NCI-H2029 (cell line): ENCODE measurements at regions not wholly inside any gene's neighbourhood (a gene's known extent, or its start where the extent isn't known, plus 50 kb on each side); places are given as distances from the start of the nearest gene placed in this dataset.
"Not testable (repeated sequence)": the region's sequence is repeated elsewhere in the genome, so short reads cannot be mapped to it uniquely, and the experiment has no call there.

Source experiments
- DNase-seq: peaks from one replicate; lab custom pipeline; 2025; lab: John Stamatoyannopoulos, UW

DNA sequence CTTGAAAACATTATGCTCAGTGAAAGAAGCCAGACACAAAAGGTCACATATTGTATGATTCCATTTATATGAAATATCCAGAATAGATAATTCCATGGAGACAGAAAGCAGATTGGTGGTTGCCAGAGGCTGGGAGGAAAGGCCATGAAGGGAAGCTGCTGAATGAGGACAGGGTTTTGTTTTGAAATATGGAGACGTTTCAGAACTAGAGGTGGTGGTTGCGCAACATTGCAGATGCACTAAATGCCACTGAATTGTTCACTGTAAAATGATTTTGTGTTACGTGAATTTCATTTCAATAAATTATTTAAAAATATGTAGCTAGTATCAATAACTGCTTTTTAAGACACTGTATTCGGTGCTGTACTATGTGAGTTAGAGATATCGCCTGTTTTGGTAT lies 101.7 kb upstream of the ZNF236 start:
- no peak for DNase-seq

DNA sequence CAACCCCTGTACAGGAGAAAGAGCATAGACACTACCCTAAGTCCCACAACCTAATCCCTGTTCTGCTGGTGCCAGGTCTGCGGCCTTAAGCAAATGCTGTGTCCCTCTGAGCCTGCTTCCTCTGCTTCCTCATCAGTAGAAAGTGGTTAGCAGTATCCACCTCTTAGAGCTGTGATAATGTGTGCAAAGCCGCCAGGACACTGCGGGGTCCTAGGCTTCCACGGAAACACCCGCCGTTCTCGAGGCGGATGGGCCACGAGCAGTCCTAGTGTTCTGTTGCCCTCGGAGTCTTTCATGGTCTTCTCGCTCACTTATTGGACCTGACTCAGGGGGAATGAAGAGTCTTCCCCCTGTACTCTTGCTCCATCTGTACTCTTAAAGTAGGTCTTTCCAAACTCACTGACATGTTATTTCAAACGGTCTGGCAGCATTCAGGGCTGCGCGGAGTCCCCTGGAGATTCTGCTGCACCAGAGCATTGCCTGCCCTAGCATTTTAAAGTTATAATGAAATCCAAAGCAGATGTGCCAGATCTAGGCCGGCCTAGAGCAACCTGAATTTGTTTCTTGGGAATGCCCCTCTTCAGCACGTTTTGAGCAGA lies 107.2 kb upstream of the ZNF236 start:
- DNase-seq: no peak

DNA sequence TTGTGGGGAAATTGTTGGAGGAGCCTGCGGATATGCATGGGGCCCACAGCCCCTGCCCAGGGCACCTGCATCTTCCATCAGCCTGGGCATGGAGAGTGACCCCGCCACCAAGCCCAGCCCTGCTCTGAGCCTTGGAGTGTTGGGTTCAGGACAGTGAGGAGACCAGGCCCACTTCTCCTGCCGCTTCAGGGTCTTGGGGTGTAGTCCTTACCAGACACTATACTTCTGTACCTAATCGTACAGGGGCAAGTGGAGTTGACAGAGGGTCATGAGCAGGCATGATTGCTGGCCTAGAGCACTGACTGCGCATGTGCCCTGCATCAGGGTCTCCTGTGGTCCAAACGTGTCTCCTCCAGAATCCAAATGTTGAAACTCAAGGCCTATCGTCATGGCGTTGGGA lies 108.9 kb upstream of the ZNF236 start:
- DNase-seq: no peak

DNA sequence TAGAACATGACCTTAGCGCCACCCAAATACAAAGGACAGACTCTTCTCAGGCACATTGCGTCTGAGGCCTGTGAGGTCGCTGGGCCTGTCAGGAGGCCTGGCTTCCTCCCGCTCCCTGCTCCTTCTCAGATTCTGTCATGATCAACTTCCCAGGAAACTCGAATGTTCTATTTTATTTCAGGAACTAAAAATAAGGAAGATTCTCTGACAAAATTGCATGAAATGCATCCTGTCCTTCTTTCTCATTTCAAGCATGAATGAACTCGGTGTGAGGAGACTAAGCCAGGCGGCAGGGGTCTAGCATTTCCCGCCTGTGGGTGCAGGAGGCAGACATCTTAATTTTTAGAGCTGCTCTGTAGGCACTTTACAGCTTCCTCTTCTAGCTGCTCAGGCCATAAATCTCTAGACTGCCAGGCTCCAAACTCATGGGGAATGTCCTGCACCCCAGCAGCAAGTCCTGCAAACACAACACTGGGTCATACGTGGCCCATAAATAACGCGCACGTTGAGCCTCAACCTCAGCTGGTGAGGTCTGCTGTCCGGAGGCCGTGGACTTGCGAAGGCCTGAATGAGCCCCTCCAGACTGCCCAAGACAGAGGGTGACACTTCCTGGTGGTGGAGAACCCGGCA lies 109.7 kb upstream of the ZNF236 start:
- no peak for DNase-seq

DNA sequence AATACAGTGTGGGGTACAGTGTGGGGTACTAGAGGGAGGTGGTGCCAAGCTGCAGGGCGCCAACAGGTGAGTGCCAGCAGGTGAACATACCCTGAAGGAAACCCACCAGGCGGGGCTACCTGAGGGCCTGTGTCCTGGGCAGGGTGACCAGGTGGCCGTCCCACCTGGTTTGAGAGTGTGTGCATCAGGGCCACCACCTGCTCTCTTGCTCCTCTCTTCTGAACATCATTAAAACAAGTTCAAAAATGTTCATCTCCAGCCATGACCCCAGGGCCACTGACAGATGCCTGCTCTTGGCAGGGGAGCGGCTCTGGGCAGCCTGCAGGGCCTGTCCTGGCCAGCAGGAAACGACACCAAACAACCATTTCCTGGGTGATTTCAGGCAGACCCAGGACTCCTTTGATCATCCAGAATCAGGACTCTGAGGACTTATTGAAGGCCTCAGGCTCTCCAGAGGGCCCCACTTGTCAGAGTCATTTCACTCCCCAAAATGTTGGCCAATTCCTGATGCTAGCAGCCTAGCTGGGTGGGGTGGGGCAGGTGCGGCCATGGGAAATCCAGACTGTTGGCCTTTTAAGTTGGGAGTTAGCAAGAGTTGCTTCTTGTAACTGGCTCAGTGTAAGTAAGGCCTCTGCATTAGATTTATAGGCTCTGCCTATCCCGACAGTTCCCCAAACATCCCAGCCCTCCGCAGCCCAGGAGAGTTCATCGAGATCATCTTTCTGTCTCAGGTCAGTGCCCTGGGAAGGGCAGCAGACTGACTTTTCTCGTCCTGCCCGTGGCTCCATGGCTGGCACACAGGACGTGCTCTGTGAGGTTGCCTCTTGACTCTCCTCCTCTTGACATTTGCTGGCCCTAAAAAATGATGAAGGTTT lies 111.5 kb upstream of the ZNF236 start:
- no peak for DNase-seq

DNA sequence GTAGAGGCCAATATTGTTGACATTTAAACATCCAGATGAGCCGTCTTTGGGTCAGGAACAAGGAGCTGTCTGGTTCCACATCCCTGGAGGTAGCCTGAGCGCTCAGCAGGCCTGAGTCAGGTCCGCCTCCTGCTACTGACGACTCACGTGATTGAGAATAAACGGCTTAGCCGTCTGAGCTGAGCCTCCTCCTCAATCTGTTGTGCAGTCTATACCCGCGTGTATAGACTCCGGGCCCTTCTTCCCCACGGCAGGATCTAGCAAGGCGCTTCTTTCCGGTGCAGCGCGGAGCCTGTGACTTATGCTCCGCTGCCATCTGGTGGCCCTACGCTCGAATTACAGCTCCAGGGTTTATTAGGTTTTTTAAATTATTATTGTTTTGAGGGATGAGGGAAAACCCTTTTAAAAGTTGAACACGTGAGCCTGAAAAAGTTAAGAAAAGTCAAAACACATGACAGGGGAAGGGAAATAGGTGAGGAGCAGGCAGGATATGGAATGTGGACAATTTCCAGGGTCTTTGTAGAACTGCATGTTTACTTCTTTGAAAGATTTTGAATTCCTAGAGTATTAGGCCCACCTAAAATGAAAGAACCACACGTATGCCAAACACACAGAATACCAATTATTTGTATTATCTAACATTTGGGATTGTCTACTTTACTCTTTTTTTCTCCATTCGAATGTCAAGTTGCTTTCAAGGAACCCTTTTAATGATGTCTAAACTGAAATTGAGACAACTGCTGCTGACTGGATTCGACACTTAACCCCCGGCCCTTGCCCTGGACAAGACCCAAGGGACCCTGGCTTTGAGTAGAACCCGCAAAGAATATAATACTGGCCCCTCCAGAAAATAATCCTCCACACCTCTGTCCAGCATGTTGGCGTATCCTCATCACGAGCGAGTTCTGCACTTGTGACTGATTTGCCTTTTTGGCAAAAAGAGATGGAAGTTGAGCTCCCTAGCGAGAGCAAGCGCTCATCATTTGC lies 112.4 kb upstream of the ZNF236 start:
- DNase-seq: peak; percentile 31

DNA sequence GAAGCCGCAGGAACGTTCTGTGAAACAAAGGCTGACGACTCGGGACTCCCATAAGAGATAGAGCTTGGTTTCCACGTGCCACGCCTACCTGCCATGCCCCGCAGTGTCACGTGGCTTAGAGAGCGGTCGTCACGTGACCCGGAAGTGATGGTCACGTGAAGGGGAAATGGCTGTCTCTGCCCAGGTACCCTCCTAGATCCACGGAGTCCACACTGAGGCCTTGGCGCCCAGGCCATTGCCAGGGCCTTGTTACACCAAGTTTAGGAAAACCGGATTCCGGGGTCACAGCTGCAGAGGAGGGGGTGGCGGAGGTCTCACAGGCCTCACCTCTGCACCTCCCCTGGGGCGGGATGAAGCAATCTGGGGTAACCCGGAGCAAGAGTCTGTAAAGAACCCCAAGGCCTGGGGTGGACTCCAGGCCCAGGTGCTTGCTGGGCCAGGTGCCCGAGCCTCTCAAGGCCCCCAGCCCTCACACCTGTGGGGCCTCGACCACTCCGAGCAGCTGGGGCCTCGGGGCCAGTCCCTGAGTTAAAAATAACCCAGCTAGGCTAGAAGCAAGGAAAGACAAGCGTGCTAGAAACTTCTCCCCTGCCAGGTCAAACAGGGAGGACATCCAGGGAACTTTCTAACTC lies 113.5 kb upstream of the ZNF236 start:
- no peak for DNase-seq

DNA sequence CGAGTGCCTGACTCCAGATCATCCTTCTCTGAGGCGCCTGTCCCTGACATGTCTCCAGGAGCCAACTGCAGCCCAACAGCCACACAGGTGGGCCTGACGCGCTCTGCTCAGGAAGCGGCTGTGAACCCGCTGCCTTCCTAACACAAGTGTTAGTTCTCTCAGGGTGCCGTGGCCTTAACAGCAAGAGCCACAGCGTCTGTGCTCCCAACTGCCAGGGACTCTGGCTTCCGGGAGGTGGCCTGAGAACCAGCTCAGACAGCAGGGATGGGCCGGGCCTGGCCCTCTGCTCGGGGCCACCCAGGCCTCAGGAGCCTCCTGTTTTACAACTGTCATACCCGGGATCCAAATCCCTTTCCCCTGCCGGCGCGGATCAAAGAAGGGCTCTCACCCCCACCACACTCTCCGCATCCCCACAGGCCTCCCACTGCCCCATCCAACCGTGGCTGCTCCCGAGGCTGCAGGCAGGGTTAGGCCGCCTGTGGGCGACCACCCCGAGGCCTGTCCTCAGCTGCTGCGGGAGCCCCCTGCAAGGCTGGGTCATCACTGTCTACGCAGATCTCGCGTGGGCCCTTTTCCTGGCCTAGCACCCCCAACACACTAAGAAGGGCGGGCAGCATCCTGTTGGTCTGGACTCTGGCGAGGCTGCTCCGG lies 114.2 kb upstream of the ZNF236 start:
- no peak for DNase-seq

DNA sequence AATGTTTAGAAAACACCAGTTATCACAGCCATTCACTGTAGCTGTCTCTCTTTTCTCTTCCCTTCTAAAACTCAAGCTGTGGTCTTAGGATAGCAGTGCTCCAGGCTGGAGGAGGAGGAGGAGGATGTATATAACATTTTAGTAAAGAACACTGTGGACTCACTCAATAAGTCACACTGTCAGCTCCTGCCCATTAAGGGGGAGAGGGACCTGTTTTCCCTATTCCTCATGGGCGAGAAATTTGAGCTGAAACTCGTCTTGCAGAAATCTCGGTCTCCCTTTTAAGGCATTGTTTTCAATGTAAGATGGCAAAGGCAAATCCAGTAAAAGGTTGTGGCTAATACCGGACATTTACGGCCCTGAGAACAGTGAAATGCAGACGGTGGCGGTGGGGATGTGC lies 114.8 kb upstream of the ZNF236 start:
- no peak for DNase-seq

DNA sequence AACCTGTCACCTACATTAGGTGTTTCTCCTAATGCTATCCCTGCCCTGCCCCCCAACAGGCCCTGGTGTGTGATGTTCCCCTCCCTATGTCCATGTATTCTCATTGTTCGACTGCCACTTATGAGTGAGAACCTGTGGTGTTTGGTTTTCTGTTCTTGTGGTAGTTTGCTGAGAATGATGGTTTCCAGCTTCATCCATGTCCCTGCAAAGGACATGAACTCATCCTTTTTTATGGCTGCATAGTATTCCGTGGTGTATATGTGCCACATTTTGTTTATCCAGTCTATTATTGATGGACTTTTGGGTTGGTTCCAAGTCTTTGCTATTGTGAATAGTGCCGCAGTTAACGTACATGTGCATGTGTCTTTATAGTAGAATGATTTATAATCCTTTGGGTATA lies 117.8 kb upstream of the ZNF236 start:
- DNase-seq: not testable (repeated sequence)

DNA sequence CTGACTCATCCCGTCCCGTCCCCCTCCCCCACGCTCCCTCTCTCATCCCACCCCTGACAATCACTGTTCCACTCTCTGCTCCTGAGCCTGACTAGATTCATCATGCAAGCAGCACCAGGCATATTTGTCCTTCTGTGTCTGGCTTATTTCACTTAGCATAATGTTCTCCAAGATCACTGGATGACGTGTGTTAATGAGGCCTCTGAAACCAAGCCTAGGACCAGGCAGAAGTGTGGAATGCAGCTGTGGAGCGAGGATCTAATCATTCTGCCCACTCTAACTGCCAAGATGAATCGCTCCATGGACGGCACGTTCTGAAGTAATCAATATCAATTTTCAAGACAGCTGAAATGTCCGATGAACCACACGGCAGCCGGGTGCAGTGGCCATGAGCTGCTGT lies 122.4 kb upstream of the ZNF236 start:
- DNase-seq: no peak

DNA sequence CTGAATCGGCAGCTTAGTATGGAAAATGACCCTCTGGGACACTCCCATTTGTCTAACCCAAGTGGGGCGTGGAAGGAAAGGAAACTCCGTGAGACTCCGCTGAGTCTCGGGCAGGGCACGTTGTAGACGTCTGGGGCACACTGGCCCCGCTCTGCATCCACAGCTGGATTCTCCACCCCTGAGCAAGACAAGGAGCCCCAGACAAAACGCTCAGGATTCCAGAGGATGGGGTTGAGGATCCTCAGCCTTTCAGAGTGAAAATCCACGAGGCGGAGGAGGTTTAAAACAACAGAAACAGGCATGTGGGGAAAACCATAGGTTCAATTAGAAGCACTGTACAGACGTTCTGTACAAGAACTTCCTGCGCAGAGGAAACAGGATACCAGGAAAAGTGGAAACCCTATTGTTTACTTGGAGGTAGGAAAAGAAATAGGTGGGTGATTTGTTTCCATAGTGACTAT lies 124.9 kb upstream of the ZNF236 start:
- DNase-seq: no peak

DNA sequence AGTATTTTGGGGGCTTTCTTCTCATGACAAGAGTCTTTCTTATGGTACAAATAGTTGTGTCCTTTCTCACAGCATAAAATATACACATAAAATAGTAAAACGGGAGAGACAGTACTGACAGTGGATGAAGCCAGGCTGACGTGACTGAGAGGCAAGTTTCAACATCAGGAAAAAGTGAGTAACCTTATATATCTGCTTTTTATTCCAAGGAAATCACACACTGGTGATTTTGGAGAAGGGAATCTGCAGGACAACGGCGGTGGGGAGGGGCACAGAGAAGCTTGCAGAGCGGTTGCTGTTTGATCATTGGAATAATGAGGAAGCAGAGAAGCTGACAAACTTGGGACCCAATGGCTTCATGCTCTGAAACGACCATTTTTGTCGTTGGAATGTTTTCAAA lies 130.6 kb upstream of the ZNF236 start:
- no peak for DNase-seq

DNA sequence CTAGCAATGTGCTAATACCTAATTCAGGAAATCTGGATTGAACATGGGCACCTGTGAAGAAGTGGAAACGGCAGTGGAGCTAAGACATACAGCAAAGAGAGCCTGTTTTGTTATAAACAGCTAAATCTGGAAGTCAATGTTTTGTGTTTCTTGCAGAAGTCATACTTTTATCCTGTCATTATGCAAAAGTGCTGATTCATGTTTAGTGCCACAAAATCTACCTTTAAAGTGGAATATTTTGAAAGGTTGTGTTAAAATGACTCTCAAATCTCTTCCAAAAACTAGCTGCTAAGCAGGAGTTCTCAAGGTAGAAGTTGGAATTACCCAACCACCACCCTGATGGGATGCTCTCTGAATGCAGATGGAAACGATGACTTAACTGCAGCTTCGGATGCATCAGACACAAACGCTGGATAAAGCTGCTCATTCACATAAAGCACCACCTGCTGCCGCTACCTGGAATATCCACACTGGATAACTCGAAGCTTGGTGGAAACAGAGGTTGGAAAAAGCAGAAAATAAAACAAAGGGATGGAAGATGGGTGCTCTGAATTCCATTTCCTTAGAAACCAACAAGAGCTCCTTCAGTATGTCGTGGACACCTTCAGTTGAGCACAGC lies 132.6 kb upstream of the ZNF236 start:
- no peak for DNase-seq

DNA sequence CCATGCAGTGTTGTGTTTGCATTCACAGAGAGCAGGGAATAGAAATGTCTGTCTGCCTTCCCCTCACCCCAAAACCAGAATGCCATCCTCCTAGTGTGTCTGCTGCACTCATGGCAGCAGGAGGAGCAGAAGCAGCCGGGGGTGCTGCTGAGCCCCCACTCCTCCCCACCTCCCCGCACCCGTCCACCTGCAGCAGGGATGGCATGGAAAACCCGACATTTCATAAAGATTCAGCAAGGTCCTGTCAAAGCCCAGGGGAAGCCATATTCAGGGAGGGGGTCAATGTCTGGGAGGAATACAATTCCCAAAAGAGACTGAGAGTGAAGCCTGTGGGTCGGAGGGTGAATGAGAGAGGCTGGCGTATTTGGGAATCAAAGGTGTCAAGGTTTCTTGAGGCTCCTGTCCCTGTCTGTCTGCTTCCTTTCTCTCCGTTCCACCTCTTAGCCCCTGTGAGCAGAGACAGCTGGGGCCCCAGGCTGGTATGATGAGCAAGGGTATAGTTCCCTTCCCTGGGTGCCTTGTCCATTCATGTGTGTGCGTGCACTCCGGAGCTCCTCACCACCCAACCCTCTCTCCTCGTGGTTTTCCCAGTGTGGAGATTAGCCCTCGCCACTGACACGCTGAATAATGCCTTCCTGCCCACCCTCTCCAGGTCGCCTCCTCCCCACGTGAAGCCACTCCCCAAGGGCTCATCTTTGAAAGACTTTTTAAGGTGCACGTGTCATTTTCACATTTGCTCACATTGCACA lies 133.5 kb upstream of the ZNF236 start:
- DNase-seq: no peak

DNA sequence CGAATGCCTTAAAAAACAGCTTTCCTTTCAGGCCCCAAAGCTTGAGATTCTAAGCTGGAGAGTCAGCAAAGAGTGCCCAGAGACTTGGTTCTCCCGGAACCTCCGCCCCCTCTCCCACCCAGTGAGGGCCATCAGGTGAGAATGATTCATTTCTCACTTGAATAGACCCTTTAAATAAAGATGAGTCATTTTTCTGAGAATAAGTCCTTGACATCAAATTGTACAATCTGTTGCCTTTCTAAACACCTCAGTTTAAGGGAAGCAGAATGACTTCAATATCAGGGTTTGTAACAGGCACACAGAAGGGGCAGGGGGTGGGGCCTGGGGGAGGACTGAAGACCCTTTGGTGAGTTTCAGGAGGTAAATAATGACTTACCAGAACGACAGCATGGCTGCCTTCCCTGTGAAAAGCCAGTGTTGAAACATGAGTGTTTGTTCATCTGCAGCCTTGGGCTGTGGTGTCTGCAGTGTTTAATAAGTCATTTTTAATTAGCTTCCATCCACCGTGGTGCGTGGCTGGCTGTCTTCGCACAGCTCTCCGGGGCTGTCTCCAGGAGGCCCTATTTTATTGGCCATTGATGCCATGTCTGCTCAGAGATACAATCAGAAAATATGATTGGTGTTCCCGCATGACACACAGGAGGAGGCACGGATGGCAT lies 134.9 kb upstream of the ZNF236 start:
- peak; percentile 41 for DNase-seq

DNA sequence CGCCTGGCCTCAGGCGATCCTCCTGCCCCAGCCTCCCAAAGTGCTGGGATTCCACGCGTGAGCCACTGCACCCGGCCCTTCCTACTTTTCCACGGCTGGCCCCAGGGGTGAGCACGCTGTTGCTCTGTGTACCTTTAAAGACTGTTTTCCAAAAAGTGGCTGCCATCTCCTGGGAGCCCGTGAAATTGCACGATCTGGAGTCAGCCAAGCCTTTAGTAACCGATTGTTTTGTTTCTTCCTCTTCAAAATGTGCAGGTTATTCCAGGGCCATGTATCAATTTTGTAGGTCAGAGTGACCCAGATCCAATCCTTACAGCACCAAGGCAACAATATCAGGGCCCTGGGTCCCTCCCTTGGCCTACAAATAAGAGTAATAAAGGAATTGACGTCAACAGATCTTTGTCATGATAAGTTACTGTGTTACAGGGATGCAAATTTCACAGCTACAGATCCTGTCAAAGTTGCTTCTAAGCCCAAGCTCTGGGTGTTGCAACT lies 135.6 kb upstream of the ZNF236 start:
- DNase-seq: peak; percentile 29

DNA sequence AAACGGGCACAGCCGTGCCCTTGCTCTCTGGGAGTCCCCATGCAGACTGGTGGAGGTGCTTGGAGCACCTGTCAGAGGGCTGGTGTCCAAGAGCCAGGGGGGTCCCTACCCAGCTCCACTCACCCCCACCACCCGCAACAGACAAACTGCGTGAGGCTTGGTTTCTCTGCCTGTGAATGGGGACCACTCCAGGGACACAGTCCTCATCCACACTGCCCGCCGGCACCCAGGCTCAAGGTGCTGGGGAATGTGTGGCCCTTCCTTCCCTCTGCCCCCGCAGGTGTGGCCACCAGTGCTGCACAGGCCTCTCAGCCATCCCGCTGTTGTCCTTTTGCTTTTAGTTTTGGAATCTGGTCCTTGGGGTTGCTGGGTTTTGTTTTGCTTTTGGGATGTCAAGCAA lies 136.5 kb upstream of the ZNF236 start:
- DNase-seq: no peak

DNA sequence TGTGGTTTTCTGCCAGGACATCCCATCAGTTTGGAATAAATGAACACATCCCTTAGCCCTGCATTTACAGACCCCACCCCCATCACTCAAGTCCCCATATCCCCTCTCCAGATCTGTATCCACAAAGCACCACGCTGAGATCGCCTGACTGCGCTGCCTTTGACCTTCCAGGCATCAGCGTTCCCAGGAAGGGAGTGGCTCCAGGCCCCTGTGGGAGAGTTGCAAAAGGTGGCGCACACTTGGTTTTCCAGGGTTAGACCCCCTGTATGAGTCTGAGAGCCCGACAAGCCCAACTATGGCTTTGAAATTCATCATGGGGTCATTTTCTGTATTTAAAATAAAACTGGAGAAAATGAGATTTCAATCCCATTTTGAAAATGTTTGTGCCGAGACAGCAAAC lies 137.0 kb upstream of the ZNF236 start:
- DNase-seq: no peak
